KMS-11 (cell line): ENCODE measurements at regions not wholly inside any gene's neighbourhood (a gene's known extent, or its start where the extent isn't known, plus 50 kb on each side); places are given as distances from the start of the nearest gene placed in this dataset.
"Not testable (repeated sequence)": the region's sequence is repeated elsewhere in the genome, so short reads cannot be mapped to it uniquely, and the experiment has no call there.

Source experiments
- H2AFZ ChIP-seq: fragments of 200-600 bp; sonication (generic); 2 replicates; pipeline ENCODE4 v1.6.1; 2016; ENCODE audit warnings: antibody characterized with exemption, mixed run types, low read depth
- H3K27ac ChIP-seq: fragments of 200-600 bp; sonication (generic); 2 replicates; pipeline ENCODE4 v1.6.1; 2016; ENCODE audit warnings: mild to moderate bottlenecking, mixed run types
- H3K27me3 ChIP-seq: fragments of 200-600 bp; sonication (generic); 2 replicates; pipeline ENCODE4 v1.6.1; 2017; ENCODE audit warnings: mild to moderate bottlenecking, low read depth, mixed run types, moderate library complexity; ENCODE audit not compliant: insufficient read depth
- H3K36me3 ChIP-seq: fragments of 200-600 bp; sonication (generic); 2 replicates; pipeline ENCODE4 v1.6.1; 2017; ENCODE audit warnings: mild to moderate bottlenecking, mixed run types; ENCODE audit not compliant: insufficient read depth
- H3K4me1 ChIP-seq: fragments of 200-600 bp; sonication (generic); 2 replicates; pipeline ENCODE4 v1.6.1; 2016; ENCODE audit warnings: mild to moderate bottlenecking, low read depth, mixed run types; ENCODE audit not compliant: poor library complexity, severe bottlenecking
- H3K4me2 ChIP-seq: fragments of 200-600 bp; sonication (generic); 2 replicates; pipeline ENCODE4 v1.7.0; 2016; ENCODE audit warnings: mild to moderate bottlenecking, mixed run types
- H3K4me3 ChIP-seq: fragments of 200-600 bp; sonication (generic); IDR thresholded peaks from 2 replicates; pipeline ENCODE4 v1.6.1; 2017; ENCODE audit warnings: low read depth, low read length, mixed read lengths; ENCODE audit not compliant: insufficient read depth
- H3K79me2 ChIP-seq: fragments of 200-600 bp; sonication (generic); 2 replicates; pipeline ENCODE4 v1.6.1; 2016; ENCODE audit warnings: low read depth, mixed run types; ENCODE audit not compliant: insufficient read depth
- H3K9ac ChIP-seq: fragments of 200-600 bp; sonication (generic); 2 replicates; pipeline ENCODE4 v1.6.1; 2016; ENCODE audit warnings: mild to moderate bottlenecking, mixed run types
- H4K20me1 ChIP-seq: fragments of 200-600 bp; sonication (generic); 2 replicates; pipeline ENCODE4 v1.6.1; 2016; ENCODE audit warnings: mild to moderate bottlenecking, mixed run types; ENCODE audit not compliant: insufficient read depth
- CTCF ChIP-seq: fragments of 200-600 bp; sonication (generic); conservative IDR thresholded peaks from 2 replicates; pipeline ENCODE4 v1.6.1; 2017; ENCODE audit warnings: low read depth, mild to moderate bottlenecking, antibody characterized with exemption, low read length, moderate library complexity, mixed read lengths

GRCh38 chr21:14010729-14011128 lies 200.0 kb downstream of the LIPI start:
- H3K36me3 ChIP-seq, result no peaks in the 10 kb centered on the region

GRCh38 chr21:14009990-14010389 lies 200.8 kb downstream of the LIPI start:
- not testable (repeated sequence) for H3K36me3 ChIP-seq, H4K20me1 ChIP-seq, H3K4me1 ChIP-seq, H3K4me2 ChIP-seq, H3K79me2 ChIP-seq, H3K27me3 ChIP-seq, H3K9ac ChIP-seq, H3K27ac ChIP-seq, H2AFZ ChIP-seq, H3K4me3 ChIP-seq

More at GRCh38 chr21:14010729-14011128, 200.0 kb downstream of the LIPI start:
- Histone ChIP-seq H3K4me2 (no peak overlapping the region), H3K27ac (no peak overlapping the region), H2AFZ (no peak overlapping the region), H3K4me1 (no peaks in the 10 kb centered on the region), H3K4me3 (no peak overlapping the region), H3K27me3 (no peaks in the 10 kb centered on the region), H3K79me2 (no peaks in the 10 kb centered on the region), H3K9ac (no peak overlapping the region), H4K20me1 (no peaks in the 10 kb centered on the region)
- no peak for TF ChIP-seq CTCF

GRCh38 chr21:14009238-14009981 lies 201.3 kb downstream of the LIPI start:
- not testable (repeated sequence) for H2AFZ ChIP-seq, H3K79me2 ChIP-seq, H3K9ac ChIP-seq, H3K27ac ChIP-seq, H3K4me1 ChIP-seq, H3K27me3 ChIP-seq, H3K36me3 ChIP-seq, H3K4me3 ChIP-seq, H3K4me2 ChIP-seq, H4K20me1 ChIP-seq

GRCh38 chr21:14008436-14008835 lies 202.3 kb downstream of the LIPI start:
- not testable (repeated sequence) for H3K36me3 ChIP-seq, H4K20me1 ChIP-seq, H3K4me1 ChIP-seq, H3K4me2 ChIP-seq, H3K4me3 ChIP-seq, H3K27ac ChIP-seq, H2AFZ ChIP-seq, H3K79me2 ChIP-seq, H3K27me3 ChIP-seq, H3K9ac ChIP-seq

- not testable (repeated sequence) for H3K4me3 ChIP-seq, H3K9ac ChIP-seq, H3K27me3 ChIP-seq, H3K36me3 ChIP-seq, H3K27ac ChIP-seq, H3K4me2 ChIP-seq, H2AFZ ChIP-seq, H3K79me2 ChIP-seq, H3K4me1 ChIP-seq, H4K20me1 ChIP-seq
Observed at GRCh38 chr21:14008006-14008405, 202.7 kb downstream of the LIPI start.

- H3K36me3 ChIP-seq, H3K27ac ChIP-seq, H3K79me2 ChIP-seq: not testable (repeated sequence)
Observed at GRCh38 chr21:14006144-14006543, 204.6 kb downstream of the LIPI start.

GRCh38 chr21:13986996-13987958 lies 223.5 kb downstream of the LIPI start:
- not testable (repeated sequence) for H3K4me1 ChIP-seq, H2AFZ ChIP-seq, H3K4me3 ChIP-seq, H3K4me2 ChIP-seq, H3K36me3 ChIP-seq, H3K79me2 ChIP-seq, H3K27ac ChIP-seq, H4K20me1 ChIP-seq, H3K27me3 ChIP-seq, H3K9ac ChIP-seq

More at GRCh38 chr21:14006144-14006543, 204.6 kb downstream of the LIPI start:
- H3K27me3 ChIP-seq, H2AFZ ChIP-seq, H3K4me1 ChIP-seq, H3K4me2 ChIP-seq, H4K20me1 ChIP-seq, H3K9ac ChIP-seq, H3K4me3 ChIP-seq: not testable (repeated sequence)

- not testable (repeated sequence) for H3K4me3 ChIP-seq, H3K4me2 ChIP-seq, H3K4me1 ChIP-seq, H3K27me3 ChIP-seq, H3K36me3 ChIP-seq, H4K20me1 ChIP-seq, H3K79me2 ChIP-seq, H3K9ac ChIP-seq, H2AFZ ChIP-seq, H3K27ac ChIP-seq
Observed at GRCh38 chr21:13985865-13986863, 224.6 kb downstream of the LIPI start.
